ENCODE measurements at regions not wholly inside any gene's neighbourhood (a gene's known extent, or its start where the extent isn't known, plus 50 kb on each side); places are given as distances from the start of the nearest gene placed in this dataset.
"Not testable (repeated sequence)": the region's sequence is repeated elsewhere in the genome, so short reads cannot be mapped to it uniquely, and the experiment has no call there.

GRCh38 chr5:135143682-135144081, 109.7 kb upstream of the PITX1 start:
- not testable (repeated sequence) for TF ChIP-seq POLR2A (IDR thresholded peaks at IDR 0.05); CTCF (IDR thresholded peaks at IDR 0.05); POLR2AphosphoS5 (IDR thresholded peaks at IDR 0.05); EP300 (IDR thresholded peaks at IDR 0.05; ENCODE audit: low read depth)
